Activated T-cell treated with anti-CD3 and anti-CD28 coated beads for 24 hours (primary cell): ENCODE measurements at regions not wholly inside any gene's neighbourhood (a gene's known extent, or its start where the extent isn't known, plus 50 kb on each side); places are given as distances from the start of the nearest gene placed in this dataset.

ENCODE experiments used
- DNase-seq: peaks from one replicate; pipeline ENCODE4 v3.0.0-alpha.2; 2020; ENCODE audit warnings: low read depth

- DNase-seq = no peak
Observed at GRCh38 chr13:26456650-26457049, 100.8 kb upstream of the WASF3 start.

GRCh38 chr13:26457212-26457611, 100.3 kb upstream of the WASF3 start:
- DNase-seq = no peak

GRCh38 chr13:26458196-26458749, 99.2 kb upstream of the WASF3 start:
- no peak for DNase-seq

- no peak for DNase-seq
Observed at GRCh38 chr13:26459276-26460131, 98.0 kb upstream of the WASF3 start.

GRCh38 chr13:26460648-26461047, 96.8 kb upstream of the WASF3 start:
- no peak for DNase-seq

GRCh38 chr13:26463296-26463695, 94.2 kb upstream of the WASF3 start:
- DNase-seq = no peak

GRCh38 chr13:26463848-26464247, 93.6 kb upstream of the WASF3 start:
- DNase-seq = no peak

GRCh38 chr13:26465514-26465913, 92.0 kb upstream of the WASF3 start:
- DNase-seq = no peak

GRCh38 chr13:26465954-26466353, 91.5 kb upstream of the WASF3 start:
- no peak for DNase-seq

- DNase-seq = no peak
Observed at GRCh38 chr13:26468265-26468801, 89.2 kb upstream of the WASF3 start.

- no peak for DNase-seq
Observed at GRCh38 chr13:26469602-26470001, 87.9 kb upstream of the WASF3 start.

- no peak for DNase-seq
Observed at GRCh38 chr13:26471807-26472206, 85.7 kb upstream of the WASF3 start.

GRCh38 chr13:26473571-26474230, 83.8 kb upstream of the WASF3 start:
- no peak for DNase-seq

GRCh38 chr13:26474286-26474685, 83.2 kb upstream of the WASF3 start:
- DNase-seq = no peak

GRCh38 chr13:26475176-26476110, 82.0 kb upstream of the WASF3 start:
- DNase-seq = no peak

- DNase-seq = no peak
Observed at GRCh38 chr13:26476111-26476781, 81.2 kb upstream of the WASF3 start.

GRCh38 chr13:26476782-26477142, 80.7 kb upstream of the WASF3 start:
- DNase-seq = no peak

GRCh38 chr13:26477681-26478080, 79.8 kb upstream of the WASF3 start:
- DNase-seq = no peak

- no peak for DNase-seq
Observed at GRCh38 chr13:26480246-26480855, 77.1 kb upstream of the WASF3 start.

- peak; percentile 52 for DNase-seq
Observed at GRCh38 chr13:26482451-26483197, 74.9 kb upstream of the WASF3 start.
